ENCODE measurements at regions not wholly inside any gene's neighbourhood (a gene's known extent, or its start where the extent isn't known, plus 50 kb on each side); places are given as distances from the start of the nearest gene placed in this dataset.

GRCh38 chr4:35562861-35563260 is 681.5 kb downstream of the ARAP2 start:
- TF ChIP-seq ARNTL (CRISPR knock-in tag; IDR thresholded peaks at IDR 0.05; ENCODE audit: borderline replicate concordance, low read depth) (no peak), ZNF70 (CRISPR knock-in tag; IDR thresholded peaks at IDR 0.05) (no peak), OSR1 (CRISPR knock-in tag; IDR thresholded peaks at IDR 0.05) (no peak), ZFP30 (CRISPR knock-in tag; IDR thresholded peaks at IDR 0.05) (no peak), TOX (CRISPR knock-in tag; IDR thresholded peaks at IDR 0.05; ENCODE audit: borderline replicate concordance) (no peak)

Measured in SK-N-SH treated with all-trans-retinoic acid at 6 μM for 48 hours (cell line).